Lower leg skin (tissue), 3 donors: ENCODE measurements at regions not wholly inside any gene's neighbourhood (a gene's known extent, or its start where the extent isn't known, plus 50 kb on each side); places are given as distances from the start of the nearest gene placed in this dataset.

Experiments used
- CTCF ChIP-seq, 3 donors: fragments of 450-650 bp; IDR thresholded peaks; one replicate each; pipeline ENCODE4 v1.5.1; 2016; ENCODE audit warnings: antibody characterized with exemption in 3 of 3, mild to moderate bottlenecking in 3 of 3, moderate library complexity in 2 of 3
- POLR2A ChIP-seq, 2 donors: fragments of 450-650 bp; IDR thresholded peaks; one replicate each; pipeline ENCODE4 v1.6.1; 2016 to 2017; ENCODE audit warnings: antibody characterized with exemption in 2 of 2, mild to moderate bottlenecking in 1 of 2, moderate library complexity in 1 of 2

GRCh38 chr6:156685823-156686222, 91.4 kb upstream of the ARID1B start:
- TF ChIP-seq POLR2A (IDR thresholded peaks at IDR 0.05) (no peak), CTCF (IDR thresholded peaks at IDR 0.05) (no peak)
